HCT116 (cell line): ENCODE measurements at regions not wholly inside any gene's neighbourhood (a gene's known extent, or its start where the extent isn't known, plus 50 kb on each side); places are given as distances from the start of the nearest gene placed in this dataset.

Experiments used
- CEBPB ChIP-seq: IDR thresholded peaks from 2 replicates; pipeline ENCODE4 v1.6.1; 2012; ENCODE audit warnings: low read depth
- CTCF ChIP-seq, 3 experiments: fragments of 200-600 bp in 1 of 3; sonication (generic) in 1 of 3; IDR thresholded peaks in 2 of 3; conservative IDR thresholded peaks in 1 of 3; 2 replicates each; pipeline ENCODE4 v1.5.1; 2012 to 2017; ENCODE audit warnings: low read depth in 2 of 3, low read length in 2 of 3, antibody characterized with exemption in 1 of 3, borderline replicate concordance in 1 of 3, control low read depth in 1 of 3, mild to moderate bottlenecking in 1 of 3, mixed read lengths in 1 of 3, mixed run types in 1 of 3, moderate library complexity in 1 of 3; ENCODE audit not compliant: insufficient read depth in 1 of 3
- EGR1 ChIP-seq: IDR thresholded peaks from 2 replicates; pipeline ENCODE4 v1.6.1; 2012; ENCODE audit warnings: low read depth
- EZH2 ChIP-seq: fragments of 200-600 bp; sonication (generic); IDR thresholded peaks from 2 replicates; pipeline ENCODE4 v1.6.1; 2017; ENCODE audit warnings: antibody characterized with exemption, mixed run types
- EZH2phosphoT487 ChIP-seq: fragments of 200-600 bp; IDR thresholded peaks from 2 replicates; pipeline ENCODE4 v1.6.1; 2018; ENCODE audit warnings: antibody characterized with exemption, borderline replicate concordance
- POLR2A ChIP-seq: IDR thresholded peaks from 2 replicates; pipeline ENCODE4 v1.7.0; 2011; ENCODE audit warnings: borderline replicate concordance; ENCODE audit not compliant: insufficient read depth, insufficient read length; ENCODE audit errors: extremely low read depth
- RAD21 ChIP-seq: IDR thresholded peaks from 2 replicates; pipeline ENCODE4 v1.6.1; 2012; ENCODE audit warnings: low read depth, mild to moderate bottlenecking
- REST ChIP-seq: IDR thresholded peaks from 2 replicates; pipeline ENCODE4 v1.6.1; 2012; ENCODE audit warnings: low read depth
- SIN3A ChIP-seq: IDR thresholded peaks from 2 replicates; pipeline ENCODE4 v1.6.1; 2012; ENCODE audit warnings: low read depth
- SRF ChIP-seq: IDR thresholded peaks from 2 replicates; pipeline ENCODE4 v1.6.1; 2012; ENCODE audit warnings: low read depth
- TCF7L2 ChIP-seq: IDR thresholded peaks from 2 replicates; pipeline ENCODE4 v1.7.0; 2011; ENCODE audit warnings: borderline replicate concordance, inconsistent platforms; ENCODE audit not compliant: insufficient read depth, insufficient read length; ENCODE audit errors: extremely low read depth
- YY1 ChIP-seq: IDR thresholded peaks from 2 replicates; pipeline ENCODE4 v1.6.1; 2011; ENCODE audit warnings: low read length, low read depth, moderate library complexity, mild to moderate bottlenecking; ENCODE audit not compliant: insufficient replicate concordance; ENCODE audit errors: extremely low read depth

- TF ChIP-seq CTCF (IDR thresholded peaks at IDR 0.05 in 2 of 3, conservative IDR thresholded peaks at IDR 0.05 in 1 of 3; ENCODE audit: borderline replicate concordance in 1 of 3, insufficient read depth in 1 of 3, low read depth in 2 of 3, low read length in 2 of 3): no peak
- no peak for TF ChIP-seq EZH2
- TF ChIP-seq RAD21: no peak
- TF ChIP-seq SIN3A: no peak
- no peak for TF ChIP-seq YY1
- TF ChIP-seq REST: no peak
- TF ChIP-seq TCF7L2: no peak
- no peak for TF ChIP-seq EZH2phosphoT487
- no peak for TF ChIP-seq CEBPB
- no peak for TF ChIP-seq SRF
- TF ChIP-seq POLR2A: no peak
- TF ChIP-seq EGR1: no peak
Observed at GRCh38 chr16:9677301-9677653, 505.0 kb downstream of the GRIN2A start.
